ENCODE measurements at regions not wholly inside any gene's neighbourhood (a gene's known extent, or its start where the extent isn't known, plus 50 kb on each side); places are given as distances from the start of the nearest gene placed in this dataset.

GRCh38 chr16:50425044-50425443 lies 56.3 kb upstream of the BRD7 start:
- TF ChIP-seq PPARA (CRISPR knock-in tag; IDR thresholded peaks at IDR 0.05; ENCODE audit: borderline replicate concordance) (no peak), ESRRG (CRISPR knock-in tag; IDR thresholded peaks at IDR 0.05) (no peak), BACH2 (CRISPR knock-in tag; IDR thresholded peaks at IDR 0.05; ENCODE audit: borderline replicate concordance) (no peak), TSHZ2 (CRISPR knock-in tag; IDR thresholded peaks at IDR 0.05) (no peak)
